ENCODE measurements at regions not wholly inside any gene's neighbourhood (a gene's known extent, or its start where the extent isn't known, plus 50 kb on each side); places are given as distances from the start of the nearest gene placed in this dataset.

- TF ChIP-seq CTCF (IDR thresholded peaks at IDR 0.05; ENCODE audit: insufficient read depth, low read length, severe bottlenecking), result no peak
- DNase-seq (ENCODE audit: low read depth) (no peak), FAIRE-seq (no peak)
- Histone ChIP-seq H3K27me3 (ENCODE audit: control insufficient read depth, insufficient read depth, low read length) (no peaks in the 10 kb centered on the region), H3K4me3 (ENCODE audit: low read depth, low read length) (no peak overlapping the region), H3K36me3 (ENCODE audit: control insufficient read depth, insufficient read depth, low read length) (no peaks in the 10 kb centered on the region)
Observed at GRCh38 chr7:156127166-156128134, 315.2 kb upstream of the SHH start.

DNA sequence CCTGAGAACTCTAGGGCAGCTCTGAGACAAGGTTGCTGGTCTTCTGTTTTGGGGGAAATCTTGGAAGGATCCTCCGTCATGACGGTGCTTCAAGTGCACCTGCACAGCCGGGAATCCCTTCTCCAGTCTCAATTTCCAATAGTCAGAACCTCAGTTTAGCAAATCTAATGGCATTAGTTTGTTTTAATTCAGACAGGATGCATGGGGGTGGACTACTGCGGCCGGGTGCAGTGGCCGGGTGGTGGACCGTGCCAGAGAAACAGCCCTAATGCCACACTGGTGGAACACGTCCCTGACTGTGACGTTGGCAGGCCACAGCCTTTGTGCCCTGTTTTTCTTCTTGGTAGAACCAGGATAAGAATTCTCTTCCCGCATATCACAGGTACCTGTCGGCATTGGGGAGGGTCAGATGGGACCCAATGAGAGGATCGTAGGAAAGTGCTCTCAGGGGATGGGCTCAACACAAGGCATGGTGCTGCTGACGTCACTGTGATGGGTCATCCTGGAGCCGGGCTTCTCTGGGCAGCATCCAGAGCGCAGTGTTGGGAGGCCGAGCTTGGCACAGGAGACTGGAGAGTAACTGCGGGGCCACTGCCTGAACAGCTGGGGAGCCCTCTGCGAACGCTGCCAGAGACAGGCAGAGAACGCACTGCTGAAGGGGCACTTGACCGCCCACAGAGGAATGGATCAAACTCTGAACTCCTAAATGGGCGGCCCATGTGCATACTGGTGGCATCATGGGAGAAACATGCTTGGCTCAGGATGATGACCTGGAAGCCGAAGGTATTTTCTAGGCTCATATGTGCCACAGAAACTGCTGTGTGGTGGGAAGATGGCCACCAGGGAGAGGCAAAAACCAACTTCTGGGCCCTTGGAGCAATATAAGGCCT lies 313.8 kb upstream of the SHH start:
- TF ChIP-seq CTCF (IDR thresholded peaks at IDR 0.05; ENCODE audit: insufficient read depth, low read length, severe bottlenecking), result no peak
- no peaks in the 10 kb centered on the region for H3K27me3 ChIP-seq (ENCODE audit: control insufficient read depth, insufficient read depth, low read length)
- FAIRE-seq, result no peak
- no peaks in the 10 kb centered on the region for H3K36me3 ChIP-seq (ENCODE audit: control insufficient read depth, insufficient read depth, low read length)
- no peak overlapping the region for H3K4me3 ChIP-seq (ENCODE audit: low read depth, low read length)
- DNase-seq (ENCODE audit: low read depth), result no peak

DNA sequence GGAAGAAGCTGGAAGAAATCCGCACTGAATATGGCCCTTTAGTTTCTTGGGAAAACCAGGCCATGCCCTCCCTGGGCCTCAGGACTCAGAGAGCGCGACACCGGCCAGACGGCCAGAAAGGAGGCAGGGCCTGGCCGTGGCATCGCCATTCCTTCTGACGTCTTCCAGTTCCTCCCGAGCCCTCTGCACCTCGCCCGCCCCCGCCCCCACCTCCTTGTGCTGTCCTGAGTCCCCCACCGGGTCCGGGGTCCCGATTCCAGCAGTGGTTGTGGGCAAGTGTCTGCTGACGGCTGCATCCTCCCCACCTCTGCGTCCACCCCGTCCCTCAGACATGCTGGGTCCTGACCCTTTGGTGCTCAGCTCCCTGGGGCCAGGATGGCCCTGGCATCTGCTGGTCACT lies 312.1 kb upstream of the SHH start:
- Histone ChIP-seq H3K4me3 (ENCODE audit: low read depth, low read length) (no peak overlapping the region), H3K36me3 (ENCODE audit: control insufficient read depth, insufficient read depth, low read length) (no peaks in the 10 kb centered on the region), H3K27me3 (ENCODE audit: control insufficient read depth, insufficient read depth, low read length) (no peaks in the 10 kb centered on the region)
- FAIRE-seq, result no peak
- no peak for TF ChIP-seq CTCF (IDR thresholded peaks at IDR 0.05; ENCODE audit: insufficient read depth, low read length, severe bottlenecking)
- no peak for DNase-seq (ENCODE audit: low read depth)

GRCh38 chr7:156123362-156123761 lies 311.1 kb upstream of the SHH start:
- no peaks in the 10 kb centered on the region for H3K27me3 ChIP-seq (ENCODE audit: control insufficient read depth, insufficient read depth, low read length)
- FAIRE-seq, result no peak
- TF ChIP-seq CTCF (IDR thresholded peaks at IDR 0.05; ENCODE audit: insufficient read depth, low read length, severe bottlenecking), result no peak

GRCh38 chr7:156122752-156123354 lies 310.6 kb upstream of the SHH start:
- no peaks in the 10 kb centered on the region for H3K27me3 ChIP-seq (ENCODE audit: control insufficient read depth, insufficient read depth, low read length)
- FAIRE-seq, result no peak
- no peaks in the 10 kb centered on the region for H3K36me3 ChIP-seq (ENCODE audit: control insufficient read depth, insufficient read depth, low read length)
- no peak overlapping the region for H3K4me3 ChIP-seq (ENCODE audit: low read depth, low read length)
- DNase-seq (ENCODE audit: low read depth), result no peak
- TF ChIP-seq CTCF (IDR thresholded peaks at IDR 0.05; ENCODE audit: insufficient read depth, low read length, severe bottlenecking), result no peak

More at GRCh38 chr7:156123362-156123761, 311.1 kb upstream of the SHH start:
- Histone ChIP-seq H3K4me3 (ENCODE audit: low read depth, low read length) (no peak overlapping the region), H3K36me3 (ENCODE audit: control insufficient read depth, insufficient read depth, low read length) (no peaks in the 10 kb centered on the region)
- no peak for DNase-seq (ENCODE audit: low read depth)

All from bronchial epithelial cell (primary cell).